ENCODE measurements at regions not wholly inside any gene's neighbourhood (a gene's known extent, or its start where the extent isn't known, plus 50 kb on each side); places are given as distances from the start of the nearest gene placed in this dataset.

- no peak overlapping the region for H3K4me3 ChIP-seq (ENCODE audit: low read depth, low read length)
- no peak overlapping the region for H3K9ac ChIP-seq (ENCODE audit: low read depth, low read length)
- no peaks in the 10 kb centered on the region for H3K4me1 ChIP-seq (ENCODE audit: control insufficient read depth, insufficient read depth, low read length)
- no peaks in the 10 kb centered on the region for H3K36me3 ChIP-seq (ENCODE audit: control insufficient read depth, insufficient read depth, low read length)
- H3K9me3 ChIP-seq (ENCODE audit: control insufficient read depth, insufficient read depth, low read length), result no peaks in the 10 kb centered on the region
- H3K27me3 ChIP-seq (ENCODE audit: control insufficient read depth, insufficient read depth, low read length), result no peaks in the 10 kb centered on the region
Measured at GRCh38 chr12:126772171-126772864, 1494.7 kb upstream of the TMEM132C start.

- no peaks in the 10 kb centered on the region for H3K9me3 ChIP-seq (ENCODE audit: control insufficient read depth, insufficient read depth, low read length)
- no peaks in the 10 kb centered on the region for H3K27me3 ChIP-seq (ENCODE audit: control insufficient read depth, insufficient read depth, low read length)
- no peaks in the 10 kb centered on the region for H3K4me1 ChIP-seq (ENCODE audit: control insufficient read depth, insufficient read depth, low read length)
- no peaks in the 10 kb centered on the region for H3K36me3 ChIP-seq (ENCODE audit: control insufficient read depth, insufficient read depth, low read length)
- no peak overlapping the region for H3K4me3 ChIP-seq (ENCODE audit: low read depth, low read length)
- no peak overlapping the region for H3K9ac ChIP-seq (ENCODE audit: low read depth, low read length)
Measured at GRCh38 chr12:126773012-126773411, 1494.0 kb upstream of the TMEM132C start.

DNA sequence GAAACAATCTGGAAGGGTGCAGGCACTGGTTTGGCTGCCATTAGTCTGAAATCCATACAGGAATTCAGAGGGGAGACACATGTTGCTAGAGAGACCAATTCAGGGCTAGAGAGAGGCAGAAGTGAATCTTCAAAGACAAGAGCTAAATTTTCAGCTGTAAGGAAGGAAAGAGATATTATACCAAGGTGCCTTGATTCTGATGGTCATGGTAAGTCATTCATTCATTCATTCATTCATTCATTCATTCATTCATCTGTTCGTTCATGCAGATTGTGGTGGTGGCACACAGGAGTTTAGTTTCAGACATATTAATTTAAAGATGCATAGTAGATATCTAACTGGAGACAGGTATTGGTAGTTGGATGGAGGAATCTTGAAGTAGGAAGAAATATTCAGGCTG, 1493.5 kb upstream of the TMEM132C start:
- H3K4me3 ChIP-seq (ENCODE audit: low read depth, low read length), result no peak overlapping the region
- no peaks in the 10 kb centered on the region for H3K36me3 ChIP-seq (ENCODE audit: control insufficient read depth, insufficient read depth, low read length)
- no peaks in the 10 kb centered on the region for H3K4me1 ChIP-seq (ENCODE audit: control insufficient read depth, insufficient read depth, low read length)
- no peaks in the 10 kb centered on the region for H3K9me3 ChIP-seq (ENCODE audit: control insufficient read depth, insufficient read depth, low read length)
- no peaks in the 10 kb centered on the region for H3K27me3 ChIP-seq (ENCODE audit: control insufficient read depth, insufficient read depth, low read length)
- H3K9ac ChIP-seq (ENCODE audit: low read depth, low read length), result no peak overlapping the region

GRCh38 chr12:126776026-126776655, 1490.8 kb upstream of the TMEM132C start:
- H3K36me3 ChIP-seq (ENCODE audit: control insufficient read depth, insufficient read depth, low read length), result no peaks in the 10 kb centered on the region
- H3K4me1 ChIP-seq (ENCODE audit: control insufficient read depth, insufficient read depth, low read length), result no peaks in the 10 kb centered on the region
- no peaks in the 10 kb centered on the region for H3K27me3 ChIP-seq (ENCODE audit: control insufficient read depth, insufficient read depth, low read length)
- H3K9me3 ChIP-seq (ENCODE audit: control insufficient read depth, insufficient read depth, low read length), result no peaks in the 10 kb centered on the region
- H3K9ac ChIP-seq (ENCODE audit: low read depth, low read length), result no peak overlapping the region
- H3K4me3 ChIP-seq (ENCODE audit: low read depth, low read length), result no peak overlapping the region

- Histone ChIP-seq H3K9ac (ENCODE audit: low read depth, low read length) (no peak overlapping the region), H3K9me3 (ENCODE audit: control insufficient read depth, insufficient read depth, low read length) (no peaks in the 10 kb centered on the region), H3K4me3 (ENCODE audit: low read depth, low read length) (no peak overlapping the region), H3K27me3 (ENCODE audit: control insufficient read depth, insufficient read depth, low read length) (no peaks in the 10 kb centered on the region), H3K36me3 (ENCODE audit: control insufficient read depth, insufficient read depth, low read length) (no peaks in the 10 kb centered on the region), H3K4me1 (ENCODE audit: control insufficient read depth, insufficient read depth, low read length) (no peaks in the 10 kb centered on the region)
Measured at GRCh38 chr12:126780343-126780742, 1486.6 kb upstream of the TMEM132C start.

- Histone ChIP-seq H3K9ac (ENCODE audit: low read depth, low read length) (no peak overlapping the region), H3K9me3 (ENCODE audit: control insufficient read depth, insufficient read depth, low read length) (no peaks in the 10 kb centered on the region), H3K36me3 (ENCODE audit: control insufficient read depth, insufficient read depth, low read length) (no peaks in the 10 kb centered on the region), H3K27me3 (ENCODE audit: control insufficient read depth, insufficient read depth, low read length) (no peaks in the 10 kb centered on the region), H3K4me3 (ENCODE audit: low read depth, low read length) (no peak overlapping the region), H3K4me1 (ENCODE audit: control insufficient read depth, insufficient read depth, low read length) (no peaks in the 10 kb centered on the region)
Measured at GRCh38 chr12:126781593-126781992, 1485.4 kb upstream of the TMEM132C start.

- Histone ChIP-seq H3K27me3 (ENCODE audit: control insufficient read depth, insufficient read depth, low read length) (no peaks in the 10 kb centered on the region), H3K36me3 (ENCODE audit: control insufficient read depth, insufficient read depth, low read length) (no peaks in the 10 kb centered on the region), H3K4me1 (ENCODE audit: control insufficient read depth, insufficient read depth, low read length) (no peaks in the 10 kb centered on the region), H3K9me3 (ENCODE audit: control insufficient read depth, insufficient read depth, low read length) (no peaks in the 10 kb centered on the region), H3K9ac (ENCODE audit: low read depth, low read length) (no peak overlapping the region), H3K4me3 (ENCODE audit: low read depth, low read length) (no peak overlapping the region)
Measured at GRCh38 chr12:126782083-126782482, 1484.9 kb upstream of the TMEM132C start.

DNA sequence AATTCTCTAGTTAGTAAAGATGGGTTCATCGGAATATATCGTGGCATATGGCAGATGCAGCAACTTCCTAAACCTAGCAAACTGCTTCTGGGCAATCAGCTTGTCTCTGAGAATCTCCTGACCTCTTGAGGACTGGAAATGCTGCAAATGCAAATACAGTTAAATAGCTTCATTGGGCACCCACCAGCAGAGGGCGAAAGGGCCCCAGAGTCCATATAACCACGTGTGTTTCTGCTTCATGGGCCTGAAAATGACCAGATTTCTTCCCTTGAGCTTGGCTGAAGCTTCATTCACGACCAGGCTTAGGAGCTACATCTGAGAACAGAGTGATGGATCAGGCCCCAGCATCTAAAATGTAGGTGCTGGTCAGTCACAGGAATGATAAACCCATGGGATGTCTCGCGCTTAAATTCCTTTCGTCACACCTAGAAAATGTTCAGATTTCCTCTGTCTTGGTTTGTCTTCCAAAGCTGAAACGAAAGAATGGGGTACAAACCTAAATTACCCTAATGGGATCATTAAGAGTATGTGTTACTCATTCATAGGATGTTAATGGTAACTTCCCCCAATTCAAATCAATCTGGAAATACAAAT, 1482.5 kb upstream of the TMEM132C start:
- no peaks in the 10 kb centered on the region for H3K4me1 ChIP-seq (ENCODE audit: control insufficient read depth, insufficient read depth, low read length)
- no peak overlapping the region for H3K4me3 ChIP-seq (ENCODE audit: low read depth, low read length)
- H3K9ac ChIP-seq (ENCODE audit: low read depth, low read length), result no peak overlapping the region
- no peaks in the 10 kb centered on the region for H3K9me3 ChIP-seq (ENCODE audit: control insufficient read depth, insufficient read depth, low read length)
- no peaks in the 10 kb centered on the region for H3K36me3 ChIP-seq (ENCODE audit: control insufficient read depth, insufficient read depth, low read length)
- no peaks in the 10 kb centered on the region for H3K27me3 ChIP-seq (ENCODE audit: control insufficient read depth, insufficient read depth, low read length)

- no peaks in the 10 kb centered on the region for H3K4me1 ChIP-seq (ENCODE audit: control insufficient read depth, insufficient read depth, low read length)
- H3K9me3 ChIP-seq (ENCODE audit: control insufficient read depth, insufficient read depth, low read length), result no peaks in the 10 kb centered on the region
- H3K36me3 ChIP-seq (ENCODE audit: control insufficient read depth, insufficient read depth, low read length), result no peaks in the 10 kb centered on the region
Measured at GRCh38 chr12:126789963-126790362, 1477.0 kb upstream of the TMEM132C start.

GRCh38 chr12:126791122-126791521, 1475.8 kb upstream of the TMEM132C start:
- Histone ChIP-seq H3K4me3 (ENCODE audit: low read depth, low read length) (no peak overlapping the region), H3K9ac (ENCODE audit: low read depth, low read length) (no peak overlapping the region), H3K4me1 (ENCODE audit: control insufficient read depth, insufficient read depth, low read length) (no peaks in the 10 kb centered on the region), H3K9me3 (ENCODE audit: control insufficient read depth, insufficient read depth, low read length) (peaks cover 5% of the 10 kb centered on the region), H3K27me3 (ENCODE audit: control insufficient read depth, insufficient read depth, low read length) (no peaks in the 10 kb centered on the region), H3K36me3 (ENCODE audit: control insufficient read depth, insufficient read depth, low read length) (no peaks in the 10 kb centered on the region)

More at GRCh38 chr12:126789963-126790362, 1477.0 kb upstream of the TMEM132C start:
- H3K27me3 ChIP-seq (ENCODE audit: control insufficient read depth, insufficient read depth, low read length), result no peaks in the 10 kb centered on the region
- no peak overlapping the region for H3K4me3 ChIP-seq (ENCODE audit: low read depth, low read length)
- no peak overlapping the region for H3K9ac ChIP-seq (ENCODE audit: low read depth, low read length)

- Histone ChIP-seq H3K27me3 (ENCODE audit: control insufficient read depth, insufficient read depth, low read length) (no peaks in the 10 kb centered on the region), H3K4me3 (ENCODE audit: low read depth, low read length) (no peak overlapping the region), H3K9me3 (ENCODE audit: control insufficient read depth, insufficient read depth, low read length) (peaks cover 5% of the 10 kb centered on the region), H3K9ac (ENCODE audit: low read depth, low read length) (no peak overlapping the region), H3K36me3 (ENCODE audit: control insufficient read depth, insufficient read depth, low read length) (no peaks in the 10 kb centered on the region), H3K4me1 (ENCODE audit: control insufficient read depth, insufficient read depth, low read length) (no peaks in the 10 kb centered on the region)
Measured at GRCh38 chr12:126792411-126792810, 1474.6 kb upstream of the TMEM132C start.

- H3K36me3 ChIP-seq (ENCODE audit: control insufficient read depth, insufficient read depth, low read length), result no peaks in the 10 kb centered on the region
- H3K4me1 ChIP-seq (ENCODE audit: control insufficient read depth, insufficient read depth, low read length), result no peaks in the 10 kb centered on the region
- H3K9me3 ChIP-seq (ENCODE audit: control insufficient read depth, insufficient read depth, low read length), result peaks cover 10% of the 10 kb centered on the region
- H3K9ac ChIP-seq (ENCODE audit: low read depth, low read length), result no peak overlapping the region
- H3K27me3 ChIP-seq (ENCODE audit: control insufficient read depth, insufficient read depth, low read length), result no peaks in the 10 kb centered on the region
- H3K4me3 ChIP-seq (ENCODE audit: low read depth, low read length), result no peak overlapping the region
Measured at GRCh38 chr12:126797525-126797924, 1469.4 kb upstream of the TMEM132C start.
